ENCODE measurements at regions not wholly inside any gene's neighbourhood (a gene's known extent, or its start where the extent isn't known, plus 50 kb on each side); places are given as distances from the start of the nearest gene placed in this dataset.

DNA sequence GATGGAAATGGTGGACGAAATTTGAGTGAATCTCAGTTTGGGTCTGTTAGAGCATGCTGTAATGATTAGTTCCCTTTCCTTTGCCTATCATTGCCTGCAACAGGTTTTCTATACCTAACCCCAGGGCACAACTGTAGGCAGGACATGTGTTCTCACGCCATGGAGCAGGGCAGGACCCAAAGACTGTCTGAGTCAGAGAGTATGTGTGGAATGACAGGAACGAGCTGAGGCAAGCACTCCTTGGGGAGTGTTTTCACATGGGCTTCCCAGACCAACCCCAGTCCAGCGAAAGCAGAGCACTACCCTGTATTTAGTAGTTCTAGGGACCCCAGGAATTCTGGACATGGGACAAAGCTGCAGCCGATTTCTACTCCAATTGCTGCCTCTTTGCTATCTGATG is 234.2 kb downstream of the HACE1 start:
- Mint-ChIP-seq H3K36me3 (ENCODE audit: low read depth) (no peaks in the 10 kb centered on the region), H3K27me3 (ENCODE audit: low read depth, poor library complexity) (no peaks in the 10 kb centered on the region), H3K4me3 (no peak overlapping the region), H3K9me3 (no peaks in the 10 kb centered on the region), H3K27ac (no peak overlapping the region), H3K4me1 (no peaks in the 10 kb centered on the region)
- TF ChIP-seq, protein P1, sequence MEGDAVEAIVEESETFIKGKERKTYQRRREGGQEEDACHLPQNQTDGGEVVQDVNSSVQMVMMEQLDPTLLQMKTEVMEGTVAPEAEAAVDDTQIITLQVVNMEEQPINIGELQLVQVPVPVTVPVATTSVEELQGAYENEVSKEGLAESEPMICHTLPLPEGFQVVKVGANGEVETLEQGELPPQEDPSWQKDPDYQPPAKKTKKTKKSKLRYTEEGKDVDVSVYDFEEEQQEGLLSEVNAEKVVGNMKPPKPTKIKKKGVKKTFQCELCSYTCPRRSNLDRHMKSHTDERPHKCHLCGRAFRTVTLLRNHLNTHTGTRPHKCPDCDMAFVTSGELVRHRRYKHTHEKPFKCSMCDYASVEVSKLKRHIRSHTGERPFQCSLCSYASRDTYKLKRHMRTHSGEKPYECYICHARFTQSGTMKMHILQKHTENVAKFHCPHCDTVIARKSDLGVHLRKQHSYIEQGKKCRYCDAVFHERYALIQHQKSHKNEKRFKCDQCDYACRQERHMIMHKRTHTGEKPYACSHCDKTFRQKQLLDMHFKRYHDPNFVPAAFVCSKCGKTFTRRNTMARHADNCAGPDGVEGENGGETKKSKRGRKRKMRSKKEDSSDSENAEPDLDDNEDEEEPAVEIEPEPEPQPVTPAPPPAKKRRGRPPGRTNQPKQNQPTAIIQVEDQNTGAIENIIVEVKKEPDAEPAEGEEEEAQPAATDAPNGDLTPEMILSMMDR (IDR thresholded peaks at IDR 0.05), result no peak
- no peak for DNase-seq

DNA sequence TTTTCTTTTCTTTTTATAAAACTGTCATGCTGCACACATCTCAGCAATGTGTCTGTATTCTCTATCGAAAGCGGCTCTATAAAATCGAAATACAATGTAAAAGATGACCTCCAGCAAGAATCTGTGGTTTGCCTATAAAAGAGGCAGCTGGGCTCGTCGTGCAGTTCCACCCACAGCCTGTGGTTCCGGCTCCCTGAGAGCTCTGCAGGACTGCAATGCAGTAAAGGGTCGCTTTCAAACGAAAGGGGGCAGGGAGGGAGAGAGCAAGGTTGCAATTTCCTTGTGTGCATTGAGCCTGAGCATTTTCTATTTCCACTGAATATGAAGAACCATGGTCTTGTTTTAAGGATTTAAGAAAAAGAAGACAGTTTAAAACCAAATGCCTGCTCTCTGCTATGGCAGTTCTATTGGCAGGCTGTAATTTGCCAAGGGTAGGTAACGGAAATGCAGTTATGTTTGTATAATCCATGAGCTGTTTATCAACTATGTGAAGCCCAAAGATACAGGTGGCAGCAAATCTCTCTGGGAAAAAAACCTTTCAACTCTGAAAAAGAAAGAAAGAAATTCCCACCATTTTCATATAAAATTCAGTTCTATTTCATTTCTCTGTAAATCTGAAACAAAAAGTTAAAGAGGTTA is 236.5 kb downstream of the HACE1 start:
- Mint-ChIP-seq H3K27me3 (ENCODE audit: low read depth, poor library complexity) (no peaks in the 10 kb centered on the region), H3K36me3 (ENCODE audit: low read depth) (no peaks in the 10 kb centered on the region), H3K4me3 (no peak overlapping the region), H3K4me1 (no peaks in the 10 kb centered on the region), H3K9me3 (no peaks in the 10 kb centered on the region), H3K27ac (no peak overlapping the region)
- DNase-seq, result peak; percentile 21
- TF ChIP-seq, protein P1 (IDR thresholded peaks at IDR 0.05), result no peak

DNA sequence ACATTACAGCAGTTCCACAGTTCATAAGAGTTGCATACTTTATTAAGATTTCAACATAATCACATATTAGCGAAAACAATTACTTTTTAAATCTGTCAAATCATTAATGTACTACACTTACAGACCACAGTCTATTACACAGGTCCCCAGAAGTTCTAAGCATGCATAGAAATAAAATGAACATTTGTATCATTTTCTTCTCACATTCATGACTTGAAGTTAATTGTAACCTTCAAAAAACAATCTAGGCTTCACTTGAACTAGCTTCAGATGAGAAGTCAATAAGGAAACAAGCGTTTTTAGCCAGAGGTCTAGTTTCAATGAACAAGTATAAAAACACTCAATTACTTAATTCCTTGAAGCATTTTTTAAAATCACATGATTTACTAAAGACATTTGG is 238.3 kb downstream of the HACE1 start:
- Mint-ChIP-seq H3K36me3 (ENCODE audit: low read depth) (no peaks in the 10 kb centered on the region), H3K9me3 (no peaks in the 10 kb centered on the region), H3K27me3 (ENCODE audit: low read depth, poor library complexity) (peaks cover 4% of the 10 kb centered on the region), H3K27ac (no peak overlapping the region), H3K4me1 (no peaks in the 10 kb centered on the region), H3K4me3 (no peak overlapping the region)
- no peak for DNase-seq
- TF ChIP-seq, protein P1 (IDR thresholded peaks at IDR 0.05), result no peak

DNA sequence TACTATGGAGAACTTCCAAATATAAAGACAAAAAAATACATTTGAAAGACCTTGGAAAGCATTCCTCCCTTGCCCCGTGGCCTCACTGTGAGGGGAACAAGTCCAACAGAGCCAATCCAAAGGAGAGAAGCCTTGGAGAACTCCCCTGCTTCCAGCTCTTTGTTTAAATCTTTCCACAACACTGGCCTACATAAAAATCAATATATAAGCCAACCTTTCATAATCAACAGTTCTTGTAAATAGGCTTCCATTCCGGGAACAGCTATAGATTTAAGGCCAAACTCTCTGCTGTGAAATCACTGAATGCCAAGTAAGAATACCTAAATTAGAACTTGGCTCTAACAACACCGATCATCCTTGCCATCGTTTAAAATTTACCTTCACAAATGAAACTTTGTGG is 242.1 kb downstream of the HACE1 start:
- no peak for DNase-seq
- Mint-ChIP-seq H3K4me1 (peaks cover 6% of the 10 kb centered on the region), H3K9me3 (no peaks in the 10 kb centered on the region), H3K27me3 (ENCODE audit: low read depth, poor library complexity) (peaks cover 4% of the 10 kb centered on the region), H3K36me3 (ENCODE audit: low read depth) (no peaks in the 10 kb centered on the region), H3K4me3 (no peak overlapping the region), H3K27ac (no peak overlapping the region)
- TF ChIP-seq, protein P1 (IDR thresholded peaks at IDR 0.05), result no peak

DNA sequence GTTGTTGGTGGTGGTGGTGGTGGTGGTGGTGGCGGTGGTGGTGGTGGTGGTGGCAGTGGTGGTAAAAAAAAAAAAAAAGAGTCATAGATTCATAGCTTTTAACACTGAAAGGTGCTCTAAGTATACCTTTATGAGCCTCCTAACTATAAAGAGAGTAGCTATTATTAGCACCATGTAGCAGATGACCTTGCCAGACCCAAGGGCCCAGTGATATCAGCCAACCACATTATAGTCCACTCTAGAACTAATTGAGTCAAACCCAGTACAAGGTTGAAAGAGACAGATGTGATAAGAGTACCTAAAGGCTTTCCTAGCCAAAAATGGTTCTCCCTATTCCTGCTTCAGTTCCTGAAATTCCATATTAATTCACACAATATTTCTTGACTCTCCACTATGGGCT is 245.3 kb downstream of the HACE1 start:
- H3K27ac Mint-ChIP-seq, result no peak overlapping the region
- TF ChIP-seq, protein P1 (IDR thresholded peaks at IDR 0.05), result no peak
- DNase-seq, result no peak
- no peaks in the 10 kb centered on the region for H3K9me3 Mint-ChIP-seq
- H3K4me1 Mint-ChIP-seq, result peaks cover 6% of the 10 kb centered on the region
- H3K27me3 Mint-ChIP-seq (ENCODE audit: low read depth, poor library complexity), result peaks cover 4% of the 10 kb centered on the region
- H3K36me3 Mint-ChIP-seq (ENCODE audit: low read depth), result no peaks in the 10 kb centered on the region
- H3K4me3 Mint-ChIP-seq, result no peak overlapping the region

DNA sequence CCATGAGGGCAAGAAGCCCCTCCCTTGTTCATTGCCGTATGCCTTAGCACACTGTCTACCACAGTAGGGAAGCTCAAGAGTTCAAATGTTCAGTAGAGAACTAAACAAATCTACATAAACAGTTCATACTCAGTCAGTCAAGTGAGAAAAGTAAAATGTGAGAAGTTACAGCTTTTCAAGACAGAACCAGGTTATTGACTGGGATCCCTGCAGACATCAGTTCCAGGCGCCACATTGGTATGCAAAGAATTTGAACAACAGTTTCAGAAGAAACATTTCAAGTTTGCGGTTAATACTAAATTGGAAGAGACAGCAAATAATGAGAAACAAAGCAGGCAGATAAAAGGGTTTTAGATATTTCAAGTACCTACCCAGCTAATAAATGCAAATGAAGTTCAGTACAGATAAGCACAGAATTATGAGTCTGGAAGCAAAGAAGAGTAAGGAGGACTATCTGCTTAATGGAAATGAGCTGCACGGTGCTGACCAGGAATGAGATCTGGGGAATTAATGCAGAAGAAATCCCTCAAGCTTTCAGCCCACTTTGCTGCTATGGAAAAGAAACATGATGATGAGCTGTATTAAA is 246.2 kb downstream of the HACE1 start:
- Mint-ChIP-seq H3K27ac (no peak overlapping the region), H3K9me3 (no peaks in the 10 kb centered on the region), H3K27me3 (ENCODE audit: low read depth, poor library complexity) (peaks cover 4% of the 10 kb centered on the region), H3K36me3 (ENCODE audit: low read depth) (no peaks in the 10 kb centered on the region), H3K4me3 (no peak overlapping the region), H3K4me1 (peaks cover 6% of the 10 kb centered on the region)
- TF ChIP-seq, protein P1 (IDR thresholded peaks at IDR 0.05), result no peak
- no peak for DNase-seq

Data from nephron progenitor cell (in vitro differentiated cells).